ENCODE measurements at regions not wholly inside any gene's neighbourhood (a gene's known extent, or its start where the extent isn't known, plus 50 kb on each side); places are given as distances from the start of the nearest gene placed in this dataset.

- Histone ChIP-seq H3K9me2 (replicated peaks; ENCODE audit: control insufficient read depth, low read length) (no peaks in the 10 kb centered on the region), H3K27ac (ENCODE audit: low read depth, low read length) (no peak overlapping the region), H3K9me3 (ENCODE audit: control insufficient read depth, insufficient read depth, low read length) (no peaks in the 10 kb centered on the region), H3K4me2 (ENCODE audit: low read length) (no peak overlapping the region), H3K36me3 (ENCODE audit: control insufficient read depth, low read length) (no peaks in the 10 kb centered on the region), H3F3A (ENCODE audit: control insufficient read depth, insufficient read depth) (no peaks in the 10 kb centered on the region), H3K4me3 (ENCODE audit: low read length) (no peak overlapping the region), H4K20me1 (ENCODE audit: control insufficient read depth, insufficient read depth, low read depth, low read length) (no peaks in the 10 kb centered on the region), H3K27me3 (ENCODE audit: control insufficient read depth, low read length) (no peaks in the 10 kb centered on the region), H3K79me2 (ENCODE audit: control insufficient read depth, low read length) (no peaks in the 10 kb centered on the region), H3K4me1 (ENCODE audit: control insufficient read depth, low read length) (no peaks in the 10 kb centered on the region)
- no peak for TF ChIP-seq EZH2phosphoT487 (IDR thresholded peaks at IDR 0.05; ENCODE audit: borderline replicate concordance, low read length)
- no peak for TF ChIP-seq CTCF (IDR thresholded peaks at IDR 0.05; ENCODE audit: low read depth, low read length, poor library complexity, severe bottlenecking)
Measured at GRCh38 chr20:40851051-40851450, 162.0 kb upstream of the MAFB start.

- Histone ChIP-seq H4K20me1 (ENCODE audit: control insufficient read depth, insufficient read depth, low read depth, low read length) (no peaks in the 10 kb centered on the region), H3K9me3 (ENCODE audit: control insufficient read depth, insufficient read depth, low read length) (no peaks in the 10 kb centered on the region), H3F3A (ENCODE audit: control insufficient read depth, insufficient read depth) (no peaks in the 10 kb centered on the region), H3K4me2 (ENCODE audit: low read length) (no peak overlapping the region), H3K4me3 (ENCODE audit: low read length) (no peak overlapping the region), H3K27ac (ENCODE audit: low read depth, low read length) (no peak overlapping the region), H3K4me1 (ENCODE audit: control insufficient read depth, low read length) (no peaks in the 10 kb centered on the region), H3K27me3 (ENCODE audit: control insufficient read depth, low read length) (no peaks in the 10 kb centered on the region), H3K9me2 (replicated peaks; ENCODE audit: control insufficient read depth, low read length) (no peaks in the 10 kb centered on the region), H3K36me3 (ENCODE audit: control insufficient read depth, low read length) (no peaks in the 10 kb centered on the region), H3K79me2 (ENCODE audit: control insufficient read depth, low read length) (no peaks in the 10 kb centered on the region)
- TF ChIP-seq CTCF (IDR thresholded peaks at IDR 0.05; ENCODE audit: low read depth, low read length, poor library complexity, severe bottlenecking) (no peak), EZH2phosphoT487 (IDR thresholded peaks at IDR 0.05; ENCODE audit: borderline replicate concordance, low read length) (no peak)
Measured at GRCh38 chr20:40855269-40855668, 166.2 kb upstream of the MAFB start.

- no peaks in the 10 kb centered on the region for H3K79me2 ChIP-seq (ENCODE audit: control insufficient read depth, low read length)
- H3K9me2 ChIP-seq (replicated peaks; ENCODE audit: control insufficient read depth, low read length), result no peaks in the 10 kb centered on the region
- no peaks in the 10 kb centered on the region for H3K27me3 ChIP-seq (ENCODE audit: control insufficient read depth, low read length)
- no peak overlapping the region for H3K27ac ChIP-seq (ENCODE audit: low read depth, low read length)
- no peak overlapping the region for H3K4me2 ChIP-seq (ENCODE audit: low read length)
- TF ChIP-seq CTCF (IDR thresholded peaks at IDR 0.05; ENCODE audit: low read depth, low read length, poor library complexity, severe bottlenecking) (no peak), EZH2phosphoT487 (IDR thresholded peaks at IDR 0.05; ENCODE audit: borderline replicate concordance, low read length) (no peak)
- no peaks in the 10 kb centered on the region for H3K4me1 ChIP-seq (ENCODE audit: control insufficient read depth, low read length)
- H3K36me3 ChIP-seq (ENCODE audit: control insufficient read depth, low read length), result no peaks in the 10 kb centered on the region
- H3K4me3 ChIP-seq (ENCODE audit: low read length), result no peak overlapping the region
- H3F3A ChIP-seq (ENCODE audit: control insufficient read depth, insufficient read depth), result no peaks in the 10 kb centered on the region
- no peaks in the 10 kb centered on the region for H4K20me1 ChIP-seq (ENCODE audit: control insufficient read depth, insufficient read depth, low read depth, low read length)
- no peaks in the 10 kb centered on the region for H3K9me3 ChIP-seq (ENCODE audit: control insufficient read depth, insufficient read depth, low read length)
Measured at GRCh38 chr20:40856653-40857052, 167.6 kb upstream of the MAFB start.

- Histone ChIP-seq H4K20me1 (ENCODE audit: control insufficient read depth, insufficient read depth, low read depth, low read length) (no peaks in the 10 kb centered on the region), H3K4me2 (ENCODE audit: low read length) (no peak overlapping the region), H3K27ac (ENCODE audit: low read depth, low read length) (no peak overlapping the region), H3K79me2 (ENCODE audit: control insufficient read depth, low read length) (no peaks in the 10 kb centered on the region), H3F3A (ENCODE audit: control insufficient read depth, insufficient read depth) (no peaks in the 10 kb centered on the region), H3K4me3 (ENCODE audit: low read length) (no peak overlapping the region), H3K4me1 (ENCODE audit: control insufficient read depth, low read length) (no peaks in the 10 kb centered on the region), H3K9me3 (ENCODE audit: control insufficient read depth, insufficient read depth, low read length) (no peaks in the 10 kb centered on the region), H3K9me2 (replicated peaks; ENCODE audit: control insufficient read depth, low read length) (no peaks in the 10 kb centered on the region), H3K27me3 (ENCODE audit: control insufficient read depth, low read length) (no peaks in the 10 kb centered on the region), H3K36me3 (ENCODE audit: control insufficient read depth, low read length) (no peaks in the 10 kb centered on the region)
- TF ChIP-seq EZH2phosphoT487 (IDR thresholded peaks at IDR 0.05; ENCODE audit: borderline replicate concordance, low read length) (no peak), CTCF (IDR thresholded peaks at IDR 0.05; ENCODE audit: low read depth, low read length, poor library complexity, severe bottlenecking) (no peak)
Measured at GRCh38 chr20:40860487-40860902, 168.1 kb upstream of the TOP1 start.
